Endodermal cell (in vitro differentiated cells): ENCODE measurements at regions not wholly inside any gene's neighbourhood (a gene's known extent, or its start where the extent isn't known, plus 50 kb on each side); places are given as distances from the start of the nearest gene placed in this dataset.

ENCODE experiments used
- DNase-seq: peaks from one replicate; pipeline ENCODE4 v3.0.0-alpha.2; 2017
- H3K27ac ChIP-seq: 2 replicates; pipeline ENCODE4 v1.5.1; 2013; ENCODE audit warnings: mild to moderate bottlenecking, low read depth, low read length, moderate library complexity
- H3K27me3 ChIP-seq: 2 replicates; pipeline ENCODE4 v1.6.1; 2013; ENCODE audit warnings: mild to moderate bottlenecking, low read length, moderate library complexity; ENCODE audit not compliant: insufficient read depth, control insufficient read depth, poor library complexity, severe bottlenecking
- H3K36me3 ChIP-seq: 2 replicates; pipeline ENCODE4 v1.7.0; 2013; ENCODE audit warnings: mild to moderate bottlenecking, low read length, moderate library complexity; ENCODE audit not compliant: control insufficient read depth, insufficient read depth
- H3K4me1 ChIP-seq: one replicate; pipeline ENCODE4 v1.7.0; 2013; ENCODE audit warnings: low read length; ENCODE audit not compliant: control insufficient read depth, insufficient read depth
- H3K4me3 ChIP-seq: 2 replicates; pipeline ENCODE4 v1.5.1; 2013; ENCODE audit warnings: mild to moderate bottlenecking, low read length, moderate library complexity
- H3K9ac ChIP-seq: 2 replicates; pipeline ENCODE4 v1.6.1; 2013; ENCODE audit warnings: mild to moderate bottlenecking, low read length, moderate library complexity; ENCODE audit not compliant: poor library complexity, severe bottlenecking; ENCODE audit errors: extremely low read depth
- H3K9me3 ChIP-seq: 2 replicates; pipeline ENCODE4 v1.6.1; 2013; ENCODE audit warnings: mild to moderate bottlenecking, low read length, moderate library complexity; ENCODE audit not compliant: control insufficient read depth
- H3K27ac Mint-ChIP-seq: 2 replicates; pipeline ENCODE4 v1.8.0; 2020; ENCODE audit warnings: mixed read lengths
- H3K27me3 Mint-ChIP-seq: 2 replicates; pipeline ENCODE4 v1.8.0; 2021; ENCODE audit warnings: mild to moderate bottlenecking, mixed read lengths; ENCODE audit not compliant: insufficient read depth
- H3K36me3 Mint-ChIP-seq: 2 replicates; pipeline ENCODE4 v1.8.0; 2020; ENCODE audit warnings: low read depth, mixed read lengths
- H3K4me1 Mint-ChIP-seq: 2 replicates; pipeline ENCODE4 v1.8.0; 2020; ENCODE audit warnings: mixed read lengths
- H3K4me3 Mint-ChIP-seq: 2 replicates; pipeline ENCODE4 v1.8.0; 2020; ENCODE audit warnings: mild to moderate bottlenecking, moderate library complexity, mixed read lengths
- H3K9me3 Mint-ChIP-seq: 2 replicates; pipeline ENCODE4 v1.8.0; 2020; ENCODE audit warnings: mild to moderate bottlenecking, mixed read lengths
- WGBS, 2 experiments: methylation state at CpG; one replicate each; pipeline versions ENCODE4 v1.1.5 to v1.1.7; 2013; ENCODE audit warnings: missing lambda C conversion rate in 2 of 2, mixed read lengths in 1 of 2; ENCODE audit not compliant: insufficient coverage in 1 of 2, insufficient read length in 1 of 2; 5-methylcytosine and 5-hydroxymethylcytosine counted together
- TF ChIP-seq, protein P1 (sequence below): fragments of 200-600 bp; sonication (generic); conservative IDR thresholded peaks from 2 replicates; pipeline ENCODE4 v1.5.0; 2021; ENCODE audit warnings: antibody characterized with exemption, mild to moderate bottlenecking

DNA sequence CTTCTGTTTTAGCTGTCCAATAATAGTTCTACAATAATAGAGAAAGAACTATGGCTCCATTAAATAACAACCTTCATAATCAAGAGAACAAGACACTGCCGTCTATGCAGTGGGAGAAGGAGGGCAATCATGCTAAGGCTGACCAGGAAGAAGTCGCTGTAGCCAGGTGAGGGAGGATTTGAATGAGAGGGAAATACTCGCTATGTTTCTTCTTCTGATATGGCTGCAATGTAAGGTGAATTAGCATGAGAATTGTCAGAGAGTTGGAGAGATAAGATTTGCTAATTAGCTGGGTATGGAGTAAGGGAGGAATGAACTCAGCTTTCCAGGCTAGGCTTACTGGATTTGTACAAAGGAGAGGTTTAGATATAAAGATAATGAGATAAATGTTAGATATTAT, 555.4 kb upstream of the ZNF385D start:
- no peak overlapping the region for H3K4me3 Mint-ChIP-seq
- WGBS, 2 experiments: 0 to 35% methylated on average over 1 to 3 of the region's 3 CpGs
- peaks cover 2% of the 10 kb centered on the region for H3K9me3 Mint-ChIP-seq
- H3K27me3 Mint-ChIP-seq: no peaks in the 10 kb centered on the region
- H3K27me3 ChIP-seq: no peaks in the 10 kb centered on the region
- H3K9ac ChIP-seq: no peak overlapping the region
- H3K27ac ChIP-seq: no peak overlapping the region
- H3K36me3 Mint-ChIP-seq: no peaks in the 10 kb centered on the region
- no peak overlapping the region for H3K27ac Mint-ChIP-seq
- no peaks in the 10 kb centered on the region for H3K36me3 ChIP-seq
- H3K4me1 ChIP-seq: no peaks in the 10 kb centered on the region
- TF ChIP-seq, protein P1, sequence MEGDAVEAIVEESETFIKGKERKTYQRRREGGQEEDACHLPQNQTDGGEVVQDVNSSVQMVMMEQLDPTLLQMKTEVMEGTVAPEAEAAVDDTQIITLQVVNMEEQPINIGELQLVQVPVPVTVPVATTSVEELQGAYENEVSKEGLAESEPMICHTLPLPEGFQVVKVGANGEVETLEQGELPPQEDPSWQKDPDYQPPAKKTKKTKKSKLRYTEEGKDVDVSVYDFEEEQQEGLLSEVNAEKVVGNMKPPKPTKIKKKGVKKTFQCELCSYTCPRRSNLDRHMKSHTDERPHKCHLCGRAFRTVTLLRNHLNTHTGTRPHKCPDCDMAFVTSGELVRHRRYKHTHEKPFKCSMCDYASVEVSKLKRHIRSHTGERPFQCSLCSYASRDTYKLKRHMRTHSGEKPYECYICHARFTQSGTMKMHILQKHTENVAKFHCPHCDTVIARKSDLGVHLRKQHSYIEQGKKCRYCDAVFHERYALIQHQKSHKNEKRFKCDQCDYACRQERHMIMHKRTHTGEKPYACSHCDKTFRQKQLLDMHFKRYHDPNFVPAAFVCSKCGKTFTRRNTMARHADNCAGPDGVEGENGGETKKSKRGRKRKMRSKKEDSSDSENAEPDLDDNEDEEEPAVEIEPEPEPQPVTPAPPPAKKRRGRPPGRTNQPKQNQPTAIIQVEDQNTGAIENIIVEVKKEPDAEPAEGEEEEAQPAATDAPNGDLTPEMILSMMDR: no peak
- H3K4me3 ChIP-seq: no peak overlapping the region
- no peak for DNase-seq
- H3K9me3 ChIP-seq: no peaks in the 10 kb centered on the region
- peaks cover 14% of the 10 kb centered on the region for H3K4me1 Mint-ChIP-seq

GRCh38 chr3:22308871-22309270, 557.9 kb upstream of the ZNF385D start:
- Histone ChIP-seq H3K9me3 (no peaks in the 10 kb centered on the region), H3K36me3 (no peaks in the 10 kb centered on the region), H3K9ac (no peak overlapping the region), H3K4me1 (no peaks in the 10 kb centered on the region), H3K4me3 (no peak overlapping the region), H3K27ac (no peak overlapping the region), H3K27me3 (no peaks in the 10 kb centered on the region)
- Mint-ChIP-seq H3K27me3 (no peaks in the 10 kb centered on the region), H3K36me3 (no peaks in the 10 kb centered on the region), H3K4me1 (peaks cover 14% of the 10 kb centered on the region), H3K27ac (no peak overlapping the region), H3K9me3 (no peaks in the 10 kb centered on the region), H3K4me3 (no peak overlapping the region)
- TF ChIP-seq, protein P1: no peak
- DNase-seq: no peak
- WGBS, 2 experiments: 79% methylated on average over 1 of the region's 1 CpG; no CpG with 5 or more reads in 1 of the 2 experiments

- H3K4me3 Mint-ChIP-seq: no peak overlapping the region
- H3K9me3 Mint-ChIP-seq: no peaks in the 10 kb centered on the region
Measured at GRCh38 chr3:22315925-22316324, 564.9 kb upstream of the ZNF385D start.

More at GRCh38 chr3:22315925-22316324, 564.9 kb upstream of the ZNF385D start:
- 96% methylated on average over 1 of the region's 1 CpG; no CpG with 5 or more reads in 1 of the 2 experiments for WGBS, 2 experiments
- H3K4me1 Mint-ChIP-seq: peaks cover 7% of the 10 kb centered on the region
- TF ChIP-seq, protein P1: no peak
- Histone ChIP-seq H3K4me3 (no peak overlapping the region), H3K27ac (no peak overlapping the region), H3K27me3 (no peaks in the 10 kb centered on the region), H3K36me3 (no peaks in the 10 kb centered on the region), H3K9ac (no peak overlapping the region), H3K4me1 (no peaks in the 10 kb centered on the region), H3K9me3 (no peaks in the 10 kb centered on the region)
- H3K27ac Mint-ChIP-seq: no peak overlapping the region
- no peaks in the 10 kb centered on the region for H3K36me3 Mint-ChIP-seq
- DNase-seq: no peak
- no peaks in the 10 kb centered on the region for H3K27me3 Mint-ChIP-seq
